IMR-90 (cell line): ENCODE measurements at regions not wholly inside any gene's neighbourhood (a gene's known extent, or its start where the extent isn't known, plus 50 kb on each side); places are given as distances from the start of the nearest gene placed in this dataset.

Experiments
- ATAC-seq: fragments of 200-7000 bp; cut with Tn5 transposase; 2 replicates; pipeline ENCODE4 v1.9.1; 2020; ENCODE audit warnings: low read depth, mild to moderate bottlenecking, moderate library complexity
- BruUV-seq: library from RNA; stranded (reverse); fragments of 400-500 nt; replicated peaks from 2 replicates; lab custom pipeline; 2021; lab: Mats Ljungman, UMichigan
- CTCF ChIA-PET: fragments of 300-600 bp; formaldehyde crosslinking; extraction: SDS; loops from one replicate; lab custom pipeline; 2021; ENCODE audit warnings: antibody characterized with exemption; lab: Yijun Ruan, JAX
- POLR2A ChIA-PET: fragments of 300-600 bp; sonication (Branson Sonifier 250); formaldehyde crosslinking; loops from one replicate; lab custom pipeline; 2022; ENCODE audit warnings: antibody characterized with exemption; ENCODE audit not compliant: unreplicated experiment; lab: Charles Lee
- DNase-seq: peaks from one replicate; pipeline ENCODE4 v3.0.0; 2013
- H2AFZ ChIP-seq: replicated peaks from 2 replicates; pipeline ENCODE3; 2013; ENCODE audit warnings: low read length, mild to moderate bottlenecking; ENCODE audit not compliant: poor library complexity
- H2AK5ac ChIP-seq: 2 replicates; pipeline ENCODE4 v1.6.1; 2013; ENCODE audit warnings: low read depth, low read length, inconsistent platforms
- H2AK9ac ChIP-seq: replicated peaks from 2 replicates; pipeline ENCODE3; 2013; ENCODE audit warnings: mild to moderate bottlenecking, low read depth, low read length, moderate library complexity; ENCODE audit not compliant: poor library complexity
- H2BK120ac ChIP-seq: 2 replicates; pipeline ENCODE4 v1.6.1; 2013; ENCODE audit warnings: low read depth, low read length, inconsistent platforms
- H2BK15ac ChIP-seq: 3 replicates; pipeline ENCODE4 v1.6.1; 2013; ENCODE audit warnings: low read depth, low read length, inconsistent platforms
- H2BK20ac ChIP-seq: 2 replicates; pipeline ENCODE4 v1.6.1; 2013; ENCODE audit warnings: low read depth, mild to moderate bottlenecking, inconsistent platforms, low read length, moderate library complexity
- H2BK5ac ChIP-seq: 2 replicates; pipeline ENCODE4 v1.6.1; 2013; ENCODE audit warnings: mild to moderate bottlenecking, low read depth, low read length, inconsistent platforms; ENCODE audit not compliant: poor library complexity, severe bottlenecking
- H3K14ac ChIP-seq: replicated peaks from 2 replicates; pipeline ENCODE4 v1.6.1; 2013; ENCODE audit warnings: low read depth, low read length, inconsistent platforms
- H3K18ac ChIP-seq: 2 replicates; pipeline ENCODE4 v1.6.1; 2013; ENCODE audit warnings: low read depth, low read length, control low read depth
- H3K23ac ChIP-seq: 2 replicates; pipeline ENCODE4 v1.6.1; 2013; ENCODE audit warnings: low read depth, low read length, inconsistent platforms
- H3K27ac ChIP-seq: 2 replicates; pipeline ENCODE4 v1.5.1; 2013; ENCODE audit warnings: mild to moderate bottlenecking, control low read depth, low read length; ENCODE audit not compliant: insufficient read depth
- H3K27me3 ChIP-seq: 2 replicates; pipeline ENCODE4 v1.6.1; 2013; ENCODE audit warnings: low read length; ENCODE audit not compliant: control insufficient read depth, insufficient read depth
- H3K36me3 ChIP-seq: 2 replicates; pipeline ENCODE4 v1.6.1; 2013; ENCODE audit warnings: low read length, mixed read lengths; ENCODE audit not compliant: control insufficient read depth, insufficient read depth
- H3K4ac ChIP-seq: 2 replicates; pipeline ENCODE4 v1.6.1; 2013; ENCODE audit warnings: low read depth, low read length, inconsistent platforms
- H3K4me1 ChIP-seq: 2 replicates; pipeline ENCODE4 v1.6.1; 2013; ENCODE audit warnings: low read length, mixed read lengths; ENCODE audit not compliant: control insufficient read depth, insufficient read depth
- H3K4me2 ChIP-seq: 2 replicates; pipeline ENCODE4 v1.6.1; 2013; ENCODE audit warnings: low read depth, mild to moderate bottlenecking, control low read depth, low read length, moderate library complexity
- H3K4me3 ChIP-seq: 2 replicates; pipeline ENCODE4 v1.5.1; 2013; ENCODE audit warnings: low read depth, mild to moderate bottlenecking, control low read depth, low read length, moderate library complexity; ENCODE audit not compliant: insufficient read depth
- H3K56ac ChIP-seq: 2 replicates; pipeline ENCODE4 v1.6.1; 2013; ENCODE audit warnings: low read length, inconsistent platforms; ENCODE audit not compliant: insufficient read depth; ENCODE audit errors: extremely low read depth
- H3K79me1 ChIP-seq, 2 experiments: 2 replicates each; pipeline ENCODE4 v1.6.1; 2013; ENCODE audit warnings: low read length in 2 of 2, inconsistent platforms in 1 of 2, low read depth in 1 of 2
- H3K9ac ChIP-seq: 2 replicates; pipeline ENCODE4 v1.6.1; 2013; ENCODE audit warnings: low read depth, low read length, control low read depth
- H3K9me1 ChIP-seq: 2 replicates; pipeline ENCODE4 v1.6.1; 2013; ENCODE audit warnings: low read length, inconsistent platforms; ENCODE audit not compliant: insufficient read depth
- H3K9me3 ChIP-seq: 2 replicates; pipeline ENCODE4 v1.6.1; 2013; ENCODE audit warnings: low read length; ENCODE audit not compliant: control insufficient read depth, insufficient read depth
- H4K20me1 ChIP-seq: 2 replicates; pipeline ENCODE4 v1.6.1; 2013; ENCODE audit warnings: low read length, inconsistent platforms; ENCODE audit not compliant: insufficient read depth
- H4K5ac ChIP-seq: 2 replicates; pipeline ENCODE4 v1.6.1; 2013; ENCODE audit warnings: mild to moderate bottlenecking, low read depth, low read length, control low read depth
- H4K8ac ChIP-seq, 2 experiments: 2 replicates each; pipeline ENCODE4 v1.6.1; 2013; ENCODE audit warnings: low read depth in 2 of 2, low read length in 2 of 2, control low read depth in 1 of 2, inconsistent platforms in 1 of 2
- H4K91ac ChIP-seq: 2 replicates; pipeline ENCODE4 v1.6.1; 2013; ENCODE audit warnings: low read depth, low read length, inconsistent platforms; ENCODE audit not compliant: insufficient read depth
- BHLHE40 ChIP-seq: fragments of 150-350 bp; IDR thresholded peaks from 2 replicates; pipeline ENCODE4 v1.6.1; 2016; ENCODE audit warnings: mild to moderate bottlenecking, low read depth, low read length
- CEBPB ChIP-seq: IDR thresholded peaks from 2 replicates; pipeline ENCODE4 v1.6.1; 2012; ENCODE audit warnings: low read depth, low read length, improper control_type of control experiment
- CTCF ChIP-seq: conservative IDR thresholded peaks from 2 replicates; pipeline ENCODE4 v1.5.1; 2012; ENCODE audit warnings: mild to moderate bottlenecking, low read depth, low read length, improper control_type of control experiment
- FOS ChIP-seq: fragments of 150-350 bp; IDR thresholded peaks from 2 replicates; pipeline ENCODE4 v1.6.1; 2016; ENCODE audit warnings: low read depth, low read length
- MAZ ChIP-seq: IDR thresholded peaks from 2 replicates; pipeline ENCODE4 v1.6.1; 2012; ENCODE audit warnings: low read depth, mild to moderate bottlenecking, low read length, improper control_type of control experiment, moderate library complexity, borderline replicate concordance
- NFE2L2 ChIP-seq: fragments of 150-350 bp; IDR thresholded peaks from 2 replicates; pipeline ENCODE4 v1.6.1; 2016; ENCODE audit warnings: low read depth, mild to moderate bottlenecking, low read length
- POLR2A ChIP-seq: IDR thresholded peaks from 2 replicates; pipeline ENCODE4 v1.6.1; 2012; ENCODE audit warnings: mild to moderate bottlenecking, low read depth, low read length
- RAD21 ChIP-seq: IDR thresholded peaks from 2 replicates; pipeline ENCODE4 v1.6.1; 2012; ENCODE audit warnings: low read length, improper control_type of control experiment
- RCOR1 ChIP-seq: IDR thresholded peaks from 2 replicates; pipeline ENCODE4 v1.6.1; 2012; ENCODE audit warnings: mild to moderate bottlenecking, low read length, improper control_type of control experiment; ENCODE audit not compliant: insufficient replicate concordance
- RFX5 ChIP-seq: IDR thresholded peaks from 2 replicates; pipeline ENCODE4 v1.8.0; 2012; ENCODE audit warnings: low read depth, mild to moderate bottlenecking, low read length, moderate library complexity
- SMC3 ChIP-seq: fragments of 150-350 bp; IDR thresholded peaks from 2 replicates; pipeline ENCODE4 v1.6.1; 2016; ENCODE audit warnings: low read depth, mild to moderate bottlenecking, antibody characterized with exemption, low read length, moderate library complexity
- USF2 ChIP-seq: fragments of 150-350 bp; IDR thresholded peaks from 2 replicates; pipeline ENCODE4 v1.6.1; 2017; ENCODE audit warnings: mild to moderate bottlenecking, antibody characterized with exemption, low read length, low read depth
- WGBS, 2 experiments: methylation state at CpG; one replicate each; pipeline versions ENCODE4 v1.1.5 to v1.1.7; 2013; ENCODE audit warnings: missing lambda C conversion rate in 2 of 2; ENCODE audit not compliant: insufficient read length in 1 of 2; ENCODE audit errors: extremely low coverage in 2 of 2; 5-methylcytosine and 5-hydroxymethylcytosine counted together
- dilution Hi-C: fragments of 300-500 bp; cut with HindIII; formaldehyde crosslinking; loops from one replicate; pipeline ENCODE4 v1.14.3; 2018; ENCODE audit warnings: low sequenced_read_pairs; ENCODE audit not compliant: unreplicated experiment
- in situ Hi-C: fragments of 300-500 bp; cut with MboI; formaldehyde crosslinking; loops from 3 replicates; pipeline ENCODE4 v1.14.3; 2019; ENCODE audit warnings: low sequenced_read_pairs, inconsistent platforms, mixed read lengths
- intact Hi-C: fragments of 100-400 bp; cut with micrococcal nuclease; formaldehyde crosslinking; loops from 2 replicates; pipeline ENCODE4 v1.10.0; 2022

- Histone ChIP-seq H3K79me1 (no peaks in the 10 kb centered on the region), H3K4me2 (no peak overlapping the region), H2BK120ac (no peak overlapping the region), H4K5ac (no peak overlapping the region), H4K91ac (no peak overlapping the region), H3K4me1 (no peaks in the 10 kb centered on the region), H3K56ac (no peak overlapping the region), H3K18ac (no peak overlapping the region), H3K4me3 (no peak overlapping the region), H3K4ac (no peak overlapping the region), H3K27ac (no peak overlapping the region), H2BK20ac (no peak overlapping the region), H2AK9ac (no peak overlapping the region), H3K36me3 (no peaks in the 10 kb centered on the region), H4K20me1 (no peaks in the 10 kb centered on the region), H3K9me1 (no peaks in the 10 kb centered on the region), H3K27me3 (0 out of 2 replicates have a peak, but pooled peaks cover 2% of the 10 kb centered on the region), H3K9ac (no peak overlapping the region), H3K14ac (no peak overlapping the region), H2AK5ac (no peak overlapping the region), H3K9me3 (no peaks in the 10 kb centered on the region), H2AFZ (no peak overlapping the region), H2BK5ac (no peak overlapping the region), H3K23ac (no peak overlapping the region), H2BK15ac (no peak overlapping the region), H4K8ac (no peak overlapping the region)
- ATAC-seq (no peak), DNase-seq (no peak)
- WGBS, 2 experiments, result no CpG with 5 or more reads among the region's 2 CpGs
- POLR2A ChIA-PET, result no interaction called here
- CTCF ChIA-PET, result no interaction called here
- dilution Hi-C loops, result no loop called here
- intact Hi-C loops, result no loop called here
- TF ChIP-seq FOS (no peak), POLR2A (no peak), RCOR1 (no peak), USF2 (no peak), CEBPB (no peak), RAD21 (no peak), BHLHE40 (no peak), NFE2L2 (no peak), CTCF (no peak), SMC3 (no peak), MAZ (no peak), RFX5 (no peak)
- in situ Hi-C loops, result no loop called here
- no TSS peak for BruUV-seq
Measured at GRCh38 chr15:72927451-72927850, 124.8 kb upstream of the NEO1 start.
